ENCODE measurements at regions not wholly inside any gene's neighbourhood (a gene's known extent, or its start where the extent isn't known, plus 50 kb on each side); places are given as distances from the start of the nearest gene placed in this dataset.

DNA sequence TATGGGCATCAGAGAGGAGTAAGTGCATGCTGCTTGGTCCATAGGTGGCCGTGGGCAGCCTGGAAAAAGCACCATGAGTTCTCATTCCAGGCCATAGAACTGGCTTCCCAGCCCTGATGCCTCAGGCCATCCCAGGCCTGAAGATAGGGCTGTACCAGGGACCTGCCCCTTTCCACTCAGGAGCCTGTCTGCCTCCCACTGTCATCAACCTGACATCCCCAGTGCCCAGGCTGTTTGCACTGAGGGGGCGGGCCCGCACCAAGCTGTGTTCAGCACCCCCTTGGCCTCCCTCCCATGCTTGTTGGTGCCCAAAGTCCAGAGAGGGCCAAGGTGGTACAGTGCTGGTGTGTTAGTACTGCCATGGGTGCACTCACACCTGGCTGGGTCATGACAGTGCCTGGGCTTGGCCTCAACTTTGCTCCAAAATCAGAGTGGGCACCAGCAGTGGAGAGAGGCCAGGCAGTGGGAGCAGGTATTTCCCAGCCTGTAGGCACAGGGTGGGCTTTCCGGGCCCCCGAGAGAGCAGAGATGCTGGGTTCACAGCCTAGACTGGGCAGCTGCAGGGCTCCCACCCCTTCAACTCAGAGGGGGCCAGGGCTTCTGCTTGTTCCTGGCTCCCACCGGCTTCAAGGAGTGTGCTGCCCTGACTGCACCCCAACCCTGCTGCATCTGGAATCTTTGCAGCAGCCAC, 556.1 kb downstream of the SI start:
- no peak for ATAC-seq
- no peak overlapping the region for H3K27ac Mint-ChIP-seq
- no peaks in the 10 kb centered on the region for H3K36me3 Mint-ChIP-seq
- H3K9me3 Mint-ChIP-seq: peaks cover 2 to 29% (median 12%) of the 10 kb centered on the region in 9 donors
- no peaks in the 10 kb centered on the region for H3K4me1 Mint-ChIP-seq
- no peak for DNase-seq
- POLR2A ChIA-PET: no interaction called here
- no peaks in the 10 kb centered on the region for H3K27me3 Mint-ChIP-seq
- no peak overlapping the region for H3K4me3 Mint-ChIP-seq

DNA sequence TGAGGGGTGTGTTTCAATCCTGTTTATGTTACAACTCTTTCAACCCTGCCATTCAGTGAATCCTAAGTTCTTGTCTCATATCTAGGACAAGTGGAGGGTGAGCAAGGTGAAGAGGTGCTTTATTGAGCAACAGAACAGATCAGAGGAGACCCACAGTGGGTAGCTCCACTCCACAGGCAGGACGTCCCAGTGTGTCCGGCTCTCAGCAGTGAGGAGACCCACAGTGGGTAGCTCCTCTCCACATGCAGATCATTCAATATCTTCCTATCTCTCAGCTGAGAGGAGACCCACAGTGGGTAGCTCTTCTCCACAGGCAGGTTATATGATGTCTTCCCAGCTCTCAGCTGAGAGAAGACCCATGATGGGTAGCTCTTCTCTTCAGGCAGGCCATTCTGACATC, 556.7 kb downstream of the SI start:
- DNase-seq (no peak), ATAC-seq (no peak)
- Mint-ChIP-seq H3K4me1 (no peaks in the 10 kb centered on the region), H3K9me3 (peaks cover 2 to 32% (median 14%) of the 10 kb centered on the region in 9 donors), H3K27ac (no peak overlapping the region), H3K27me3 (no peaks in the 10 kb centered on the region), H3K4me3 (no peak overlapping the region), H3K36me3 (no peaks in the 10 kb centered on the region)
- POLR2A ChIA-PET: no interaction called here

DNA sequence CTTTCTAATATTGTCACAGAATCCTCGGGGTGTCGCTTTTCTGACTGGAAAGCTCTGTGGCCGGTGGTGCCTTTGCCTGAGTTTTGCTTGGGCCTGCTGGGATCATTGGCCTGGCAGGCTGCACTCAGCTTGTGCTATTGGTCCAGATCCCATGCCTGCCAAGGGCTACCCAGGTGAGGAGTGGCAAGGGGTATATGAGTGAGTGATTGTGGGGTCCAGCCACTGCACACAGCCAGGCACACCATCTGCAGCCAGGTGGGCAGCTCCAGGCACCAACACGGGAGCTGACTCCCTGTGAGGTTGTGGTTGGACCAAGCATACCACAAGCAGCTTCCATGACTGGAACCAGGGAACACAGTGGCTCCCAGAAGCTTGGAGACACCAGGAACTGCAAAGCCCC, 557.2 kb downstream of the SI start:
- no peak for DNase-seq

DNA sequence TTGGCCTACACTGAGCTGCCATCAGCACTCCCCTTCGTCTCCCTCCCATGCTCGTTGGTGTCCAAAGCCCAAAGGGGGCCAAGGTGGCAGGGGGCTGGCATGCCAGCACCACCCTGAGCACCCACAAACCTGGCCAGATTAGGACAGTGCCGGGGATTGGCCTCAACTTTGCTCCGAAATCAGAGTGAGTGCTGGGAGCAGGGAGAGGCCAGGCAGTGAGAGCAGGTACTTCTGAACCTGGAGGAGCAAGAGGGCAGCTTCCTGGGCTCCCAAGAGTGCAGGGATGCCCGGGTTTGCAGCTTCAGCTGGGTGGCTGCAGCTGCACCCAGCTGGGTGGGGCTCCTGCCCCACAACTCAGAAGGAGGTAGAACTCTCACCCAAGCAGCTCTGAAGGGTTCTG, 563.0 kb downstream of the SI start:
- Mint-ChIP-seq H3K27me3 (no peaks in the 10 kb centered on the region), H3K27ac (no peak overlapping the region), H3K36me3 (no peaks in the 10 kb centered on the region), H3K9me3 (peaks cover 0 to 22% (median 10%) of the 10 kb centered on the region in 9 donors), H3K4me3 (no peak overlapping the region), H3K4me1 (no peaks in the 10 kb centered on the region)
- ATAC-seq (no peak), DNase-seq (peak in 1 of 10 donors; percentile 31)
- POLR2A ChIA-PET: no interaction called here

More for the DNA sequence above, 557.2 kb downstream of the SI start:
- ATAC-seq: no peak
- no peaks in the 10 kb centered on the region for H3K27me3 Mint-ChIP-seq
- no peaks in the 10 kb centered on the region for H3K4me1 Mint-ChIP-seq
- no peaks in the 10 kb centered on the region for H3K36me3 Mint-ChIP-seq
- H3K9me3 Mint-ChIP-seq: peaks cover 2 to 37% (median 19%) of the 10 kb centered on the region in 9 donors
- no peak overlapping the region for H3K4me3 Mint-ChIP-seq
- POLR2A ChIA-PET: no interaction called here
- H3K27ac Mint-ChIP-seq: no peak overlapping the region

DNA sequence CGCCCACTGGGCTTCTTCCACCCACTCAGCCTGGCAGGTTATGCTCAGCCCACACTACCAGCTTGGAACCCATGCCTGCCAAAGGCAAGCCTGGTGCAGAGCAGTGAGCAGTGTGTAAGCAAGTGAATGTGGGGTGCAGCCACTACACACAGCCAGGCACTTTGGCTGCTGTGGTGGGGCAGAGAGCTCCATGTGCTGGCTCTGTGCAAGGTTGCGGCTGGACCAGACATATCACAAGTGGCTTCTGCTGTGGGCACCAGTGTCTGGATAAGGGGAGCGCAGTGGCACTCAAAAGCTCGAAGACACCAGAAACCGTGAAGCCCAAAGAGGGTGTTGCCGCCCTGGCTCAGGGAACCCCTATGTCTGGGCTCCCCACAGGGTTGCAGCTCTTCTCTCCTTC, 563.7 kb downstream of the SI start:
- POLR2A ChIA-PET: no interaction called here
- Mint-ChIP-seq H3K27ac (no peak overlapping the region), H3K9me3 (peaks cover 0 to 22% (median 10%) of the 10 kb centered on the region in 9 donors), H3K36me3 (no peaks in the 10 kb centered on the region), H3K27me3 (no peaks in the 10 kb centered on the region), H3K4me1 (no peaks in the 10 kb centered on the region), H3K4me3 (no peak overlapping the region)
- ATAC-seq (no peak), DNase-seq (no peak)

DNA sequence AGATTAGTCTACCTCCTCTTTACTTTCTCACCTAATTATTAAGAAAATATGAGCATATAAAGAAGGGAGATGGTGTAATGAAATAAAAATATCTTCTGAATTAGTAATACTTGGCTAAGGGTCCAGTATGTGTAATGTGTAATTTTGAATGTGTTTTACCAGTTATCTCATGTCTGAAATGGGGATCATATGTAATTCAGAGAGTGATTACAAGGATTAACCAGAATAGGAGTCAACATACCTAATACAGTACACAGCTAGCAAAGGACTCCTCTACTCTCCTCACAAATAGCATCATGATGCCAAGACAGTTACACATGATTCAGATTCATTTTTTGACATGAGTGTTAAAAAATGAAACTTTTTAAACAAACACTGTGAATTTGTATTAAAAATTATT, 570.4 kb downstream of the SI start:
- ATAC-seq (no peak), DNase-seq (no peak)
- POLR2A ChIA-PET: no interaction called here
- Mint-ChIP-seq H3K27me3 (no peaks in the 10 kb centered on the region), H3K9me3 (peaks cover 0 to 15% (median 7%) of the 10 kb centered on the region in 9 donors), H3K27ac (no peak overlapping the region), H3K4me3 (no peak overlapping the region), H3K4me1 (no peaks in the 10 kb centered on the region), H3K36me3 (no peaks in the 10 kb centered on the region)

DNA sequence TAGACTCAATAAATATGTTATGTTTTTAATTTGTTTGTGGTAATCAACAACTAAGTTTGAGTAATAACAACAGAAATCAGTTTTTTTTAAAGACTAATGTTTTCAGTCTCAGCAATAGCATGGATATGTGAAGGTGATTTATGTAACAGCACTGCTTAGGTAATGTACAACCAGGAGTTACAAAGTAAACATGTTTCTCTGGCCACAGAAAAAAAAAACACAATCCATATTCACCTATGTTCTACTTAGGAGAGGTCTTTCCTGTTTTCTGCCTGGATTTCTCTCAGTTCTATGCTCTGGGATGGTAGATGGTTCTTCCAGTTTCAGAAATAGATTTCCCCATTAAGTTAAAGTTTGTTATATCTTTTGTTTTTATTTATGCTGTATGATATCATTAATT, 579.4 kb downstream of the SI start:
- Mint-ChIP-seq H3K4me1 (no peaks in the 10 kb centered on the region), H3K27ac (no peak overlapping the region), H3K36me3 (no peaks in the 10 kb centered on the region), H3K27me3 (no peaks in the 10 kb centered on the region), H3K4me3 (no peak overlapping the region), H3K9me3 (peaks cover 0 to 21% (median 5%) of the 10 kb centered on the region in 9 donors)
- POLR2A ChIA-PET: no interaction called here
- DNase-seq (no peak), ATAC-seq (no peak)

DNA sequence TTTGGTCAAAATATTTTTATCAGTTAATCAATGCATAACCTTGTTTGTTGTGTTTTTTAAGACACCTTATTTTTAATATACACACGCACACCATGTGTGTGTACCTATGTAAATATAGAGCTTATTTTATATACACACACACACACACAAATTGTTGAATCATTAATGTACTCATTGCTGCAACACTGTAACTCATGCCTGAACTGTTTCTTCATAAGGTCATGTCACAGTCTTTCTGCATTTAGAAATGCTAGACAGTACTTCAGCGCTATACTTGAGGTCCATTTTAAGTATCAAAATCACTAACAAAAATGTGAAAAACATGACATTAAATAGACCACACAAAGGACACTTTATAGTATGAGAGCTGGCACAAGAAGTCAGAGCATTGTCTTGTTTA, 589.4 kb downstream of the SI start:
- DNase-seq (no peak), ATAC-seq (no peak)
- no peaks in the 10 kb centered on the region for H3K36me3 Mint-ChIP-seq
- H3K9me3 Mint-ChIP-seq: peaks cover 0 to 13% (median 6%) of the 10 kb centered on the region in 9 donors
- H3K27ac Mint-ChIP-seq: no peak overlapping the region
- H3K4me3 Mint-ChIP-seq: no peak overlapping the region
- POLR2A ChIA-PET: no interaction called here
- H3K27me3 Mint-ChIP-seq: no peaks in the 10 kb centered on the region
- H3K4me1 Mint-ChIP-seq: no peaks in the 10 kb centered on the region

DNA sequence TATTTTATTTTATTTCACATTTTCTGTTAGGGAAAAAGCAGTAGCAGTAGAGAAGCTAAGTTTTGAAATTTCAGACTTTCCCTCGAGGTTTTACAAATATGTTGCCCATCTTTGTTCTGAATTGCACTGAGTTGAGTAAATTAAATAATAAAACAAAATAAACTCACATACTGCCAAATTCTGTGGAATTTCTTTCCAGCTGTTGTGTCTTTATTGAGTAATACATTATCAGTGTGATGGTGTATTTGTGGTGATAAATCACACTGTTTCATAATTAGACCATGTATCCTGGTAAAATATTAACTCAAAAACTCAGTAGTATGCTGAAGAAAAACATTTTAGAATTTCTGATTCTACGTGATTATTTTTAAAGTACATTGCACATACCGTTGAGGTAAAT, 592.1 kb downstream of the SI start:
- ATAC-seq: no peak
- H3K27me3 Mint-ChIP-seq: no peaks in the 10 kb centered on the region
- H3K27ac Mint-ChIP-seq: no peak overlapping the region
- H3K4me1 Mint-ChIP-seq: no peaks in the 10 kb centered on the region
- no peak for DNase-seq
- POLR2A ChIA-PET: no interaction called here
- no peaks in the 10 kb centered on the region for H3K36me3 Mint-ChIP-seq
- no peak overlapping the region for H3K4me3 Mint-ChIP-seq
- peaks cover 4 to 25% (median 9%) of the 10 kb centered on the region in 9 donors for H3K9me3 Mint-ChIP-seq

DNA sequence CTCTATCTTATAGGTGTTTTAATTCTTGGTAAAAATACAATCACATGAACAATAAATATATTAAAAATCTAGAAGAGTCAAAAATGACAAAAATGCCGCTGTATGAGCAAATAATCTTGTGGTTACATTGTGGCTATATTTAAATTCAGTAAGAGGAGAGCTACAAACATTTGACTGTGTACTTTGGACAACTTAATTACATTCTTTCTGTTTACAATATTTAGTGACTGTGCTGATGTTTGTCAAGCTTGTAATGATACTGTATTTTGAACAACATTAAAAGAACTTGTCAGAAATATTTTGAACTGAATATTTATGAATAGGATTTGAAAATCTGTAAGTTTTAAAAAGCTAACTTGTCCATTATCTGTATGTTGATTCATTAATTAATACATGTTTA, 598.3 kb downstream of the SI start:
- Mint-ChIP-seq H3K4me3 (no peak overlapping the region), H3K27me3 (no peaks in the 10 kb centered on the region), H3K9me3 (peaks cover 4 to 25% (median 11%) of the 10 kb centered on the region in 9 donors), H3K4me1 (no peaks in the 10 kb centered on the region), H3K27ac (no peak overlapping the region), H3K36me3 (no peaks in the 10 kb centered on the region)
- POLR2A ChIA-PET: no interaction called here
- ATAC-seq (no peak), DNase-seq (no peak)

DNA sequence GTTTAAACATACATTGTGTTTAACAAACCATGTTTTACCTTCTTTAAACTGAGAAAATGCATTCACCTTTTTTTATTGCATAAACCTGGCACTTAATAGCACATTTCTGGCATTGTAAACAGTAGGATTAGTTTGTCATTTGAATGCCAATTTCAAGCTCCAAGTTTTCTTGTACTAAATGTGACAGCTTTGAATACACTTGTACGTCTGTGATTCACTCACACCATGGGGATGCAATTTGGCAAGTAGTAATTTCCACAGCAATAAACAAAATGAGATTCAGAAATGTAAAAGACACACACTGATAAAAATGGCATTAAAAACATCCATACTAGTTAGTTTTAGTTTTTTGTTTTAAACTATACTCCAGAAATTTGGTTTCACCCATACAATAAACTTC, 598.9 kb downstream of the SI start:
- Mint-ChIP-seq H3K36me3 (no peaks in the 10 kb centered on the region), H3K27ac (no peak overlapping the region), H3K4me1 (no peaks in the 10 kb centered on the region)

DNA sequence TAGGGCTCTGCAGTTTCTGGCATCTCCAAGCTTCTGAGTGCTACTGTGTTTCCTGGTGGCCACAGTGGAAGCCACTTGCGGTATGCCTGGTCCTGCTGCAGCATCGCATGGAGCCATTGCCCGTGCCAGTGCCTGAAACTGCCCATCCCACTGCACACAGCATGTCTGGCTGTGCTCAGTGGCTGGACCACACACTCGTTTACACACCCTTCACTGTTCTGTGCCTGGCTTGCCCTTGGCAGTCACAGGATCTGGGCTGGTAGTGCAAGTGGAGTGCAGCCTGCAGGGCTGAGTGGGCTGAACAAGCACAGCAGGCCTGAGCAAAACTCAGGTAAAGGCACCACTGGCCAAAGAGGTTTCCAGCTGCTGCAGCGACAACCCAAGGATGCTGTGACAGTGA, 600.0 kb downstream of the SI start:
- H3K4me3 Mint-ChIP-seq: no peak overlapping the region
- POLR2A ChIA-PET: no interaction called here
- no peak for DNase-seq
- H3K27ac Mint-ChIP-seq: no peak overlapping the region
- H3K9me3 Mint-ChIP-seq: peaks cover under 1 to 14% (median 8%) of the 10 kb centered on the region in 9 donors
- ATAC-seq: no peak
- no peaks in the 10 kb centered on the region for H3K4me1 Mint-ChIP-seq
- H3K36me3 Mint-ChIP-seq: no peaks in the 10 kb centered on the region
- H3K27me3 Mint-ChIP-seq: no peaks in the 10 kb centered on the region

More for the DNA sequence above, 598.9 kb downstream of the SI start:
- Mint-ChIP-seq H3K27me3 (no peaks in the 10 kb centered on the region), H3K9me3 (peaks cover 4 to 25% (median 11%) of the 10 kb centered on the region in 9 donors), H3K4me3 (no peak overlapping the region)
- POLR2A ChIA-PET: no interaction called here
- DNase-seq (no peak), ATAC-seq (no peak)

DNA sequence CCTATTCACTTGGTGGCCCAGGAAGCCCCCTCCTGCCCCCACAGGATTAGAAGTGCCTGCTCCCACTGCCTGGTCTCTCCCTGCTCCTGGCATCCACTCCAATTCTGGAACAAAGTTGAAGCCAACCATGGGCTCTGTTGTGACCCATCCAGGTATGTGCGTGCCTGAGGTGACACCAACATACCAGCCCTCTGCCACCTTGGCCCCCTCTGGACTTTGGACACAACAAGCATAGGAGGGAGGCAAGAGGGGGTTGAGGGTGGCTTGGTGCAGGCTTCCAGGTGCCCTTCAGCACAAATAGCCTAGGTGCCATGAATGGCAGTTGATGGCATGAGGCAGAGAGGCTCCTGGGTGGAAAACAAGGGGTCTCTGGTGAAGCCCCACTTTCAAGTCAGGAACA, 600.9 kb downstream of the SI start:
- Mint-ChIP-seq H3K27me3 (no peaks in the 10 kb centered on the region), H3K9me3 (peaks cover 0 to 13% (median 7%) of the 10 kb centered on the region in 9 donors), H3K27ac (no peak overlapping the region), H3K36me3 (no peaks in the 10 kb centered on the region), H3K4me1 (no peaks in the 10 kb centered on the region), H3K4me3 (no peak overlapping the region)
- DNase-seq: no peak
- POLR2A ChIA-PET: no interaction called here
- no peak for ATAC-seq

DNA sequence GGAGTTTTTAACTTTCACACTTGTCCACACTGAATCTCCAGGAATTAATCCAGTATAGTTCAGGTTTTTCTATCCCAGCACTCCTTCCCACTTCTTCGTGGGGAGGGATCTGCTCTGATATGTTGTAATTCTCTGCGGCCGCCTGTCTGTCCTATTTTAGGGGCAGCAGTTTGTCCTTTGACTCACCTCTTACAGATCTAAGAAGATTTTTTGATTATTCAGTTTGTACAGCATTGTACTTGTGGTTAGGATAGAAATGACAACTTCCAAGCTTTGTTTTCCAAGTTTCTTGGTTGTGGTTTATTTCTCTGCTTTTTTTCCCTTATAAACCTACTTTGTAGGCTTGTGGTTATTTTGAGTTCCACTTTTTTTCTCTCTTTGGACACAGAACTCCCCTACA, 601.7 kb downstream of the SI start:
- ATAC-seq: no peak
- no peaks in the 10 kb centered on the region for H3K4me1 Mint-ChIP-seq
- no peak overlapping the region for H3K27ac Mint-ChIP-seq
- H3K27me3 Mint-ChIP-seq: no peaks in the 10 kb centered on the region
- H3K4me3 Mint-ChIP-seq: no peak overlapping the region
- no peak for DNase-seq
- POLR2A ChIA-PET: no interaction called here
- no peaks in the 10 kb centered on the region for H3K36me3 Mint-ChIP-seq
- H3K9me3 Mint-ChIP-seq: peaks cover 0 to 8% (median 4%) of the 10 kb centered on the region in 9 donors

Measured in naive thymus-derived CD8-positive, alpha-beta T cell (primary cell).